B cell (primary cell): ENCODE measurements at regions not wholly inside any gene's neighbourhood (a gene's known extent, or its start where the extent isn't known, plus 50 kb on each side); places are given as distances from the start of the nearest gene placed in this dataset.

Experiments
- ATAC-seq: fragments of 200-7000 bp; cut with Tn5 transposase; one replicate; pipeline ENCODE4 v1.10.0; 2021; ENCODE audit warnings: low read depth, mild to moderate bottlenecking, moderate number of reproducible peaks, moderate library complexity
- CTCF ChIA-PET: fragments of 350-600 bp; sonication (Branson Sonifier 250); formaldehyde crosslinking; loops from one replicate; lab custom pipeline; 2021; ENCODE audit warnings: antibody characterized with exemption, inconsistent platforms; lab: Charles Lee
- POLR2A ChIA-PET: fragments of 350-600 bp; sonication (Branson Sonifier 250); formaldehyde crosslinking; loops from one replicate; lab custom pipeline; 2021; ENCODE audit warnings: antibody characterized with exemption; lab: Charles Lee
- DNase-seq: peaks from one replicate; pipeline ENCODE4 v3.0.0; 2013
- H2AFZ ChIP-seq: 2 replicates; pipeline ENCODE4 v1.6.1; 2012; ENCODE audit warnings: mild to moderate bottlenecking, low read depth, low read length; ENCODE audit not compliant: insufficient read depth, poor library complexity, severe bottlenecking
- H3K27ac ChIP-seq, 2 donors: 1 replicate in 1 of 2; 2 replicates in 1 of 2; pipeline ENCODE4 v1.5.1; 2012 to 2013; ENCODE audit warnings: low read length in 2 of 2, mild to moderate bottlenecking in 2 of 2, moderate library complexity in 1 of 2
- H3K27me3 ChIP-seq, 4 experiments: fragments of 200-600 bp in 1 of 4; sonication (generic) in 1 of 4; replicated peaks in 1 of 4; 1 replicate in 2 of 4; 2 replicates in 2 of 4; pipeline versions ENCODE4 v1.6.1 to v1.7.0; 2013 to 2016; ENCODE audit warnings: low read length in 3 of 4, mild to moderate bottlenecking in 2 of 4, mixed read lengths in 1 of 4, moderate library complexity in 1 of 4; ENCODE audit not compliant: insufficient read depth in 4 of 4, control insufficient read depth in 3 of 4; ENCODE audit errors: control extremely low read depth in 1 of 4
- H3K36me3 ChIP-seq, 2 experiments: replicated peaks in 1 of 2; 1 replicate in 1 of 2; 2 replicates in 1 of 2; pipeline versions ENCODE4 v1.6.1 to v1.7.1; 2013; ENCODE audit warnings: low read length in 1 of 2; ENCODE audit not compliant: insufficient read depth in 2 of 2, control insufficient read depth in 1 of 2; ENCODE audit errors: control extremely low read depth in 1 of 2, extremely low read depth in 1 of 2
- H3K4me1 ChIP-seq, 2 donors: fragments of 200-600 bp in 1 of 2; sonication (generic) in 1 of 2; 1 replicate in 1 of 2; 2 replicates in 1 of 2; pipeline versions ENCODE4 v1.5.1 to v1.6.1; 2013 to 2017; ENCODE audit warnings: low read length in 2 of 2; ENCODE audit not compliant: control insufficient read depth in 2 of 2, insufficient read depth in 2 of 2
- H3K4me2 ChIP-seq: replicated peaks from 2 replicates; pipeline ENCODE3; 2012; ENCODE audit warnings: mild to moderate bottlenecking, low read depth, low read length; ENCODE audit not compliant: poor library complexity, severe bottlenecking
- H3K4me3 ChIP-seq, 5 experiments: fragments of 200-600 bp in 1 of 5; sonication (generic) in 1 of 5; 1 replicate in 3 of 5; 2 replicates in 2 of 5; pipeline versions ENCODE4 v1.5.1 to v1.7.0; 2011 to 2016; ENCODE audit warnings: low read length in 4 of 5, mild to moderate bottlenecking in 4 of 5, low read depth in 2 of 5, control low read depth in 1 of 5, moderate library complexity in 1 of 5; ENCODE audit not compliant: insufficient read depth in 1 of 5; ENCODE audit errors: control extremely low read depth in 1 of 5, extremely low read depth in 1 of 5
- H3K79me2 ChIP-seq: fragments of 200-600 bp; sonication (generic); one replicate; pipeline ENCODE4 v1.6.0; 2016; ENCODE audit warnings: low read length; ENCODE audit not compliant: control insufficient read depth, insufficient read depth
- H3K9ac ChIP-seq: fragments of 200-600 bp; sonication (generic); 2 replicates; pipeline ENCODE4 v1.6.1; 2017; ENCODE audit warnings: mild to moderate bottlenecking, low read length, moderate library complexity
- H3K9me3 ChIP-seq, 3 donors: one replicate each; pipeline versions ENCODE4 v1.6.1 to v1.7.1; 2013; ENCODE audit warnings: low read length in 2 of 3; ENCODE audit not compliant: control insufficient read depth in 2 of 3, insufficient read depth in 1 of 3; ENCODE audit errors: control extremely low read depth in 1 of 3
- H4K20me1 ChIP-seq: 2 replicates; pipeline ENCODE4 v1.6.0; 2012; ENCODE audit warnings: mild to moderate bottlenecking, low read length; ENCODE audit not compliant: insufficient read depth, control insufficient read depth, poor library complexity, severe bottlenecking
- H3K27ac Mint-ChIP-seq: one replicate; pipeline ENCODE4 v1.8.0; 2021; ENCODE audit warnings: mixed read lengths
- H3K27me3 Mint-ChIP-seq: one replicate; pipeline ENCODE4 v1.8.0; 2021; ENCODE audit warnings: mixed read lengths
- H3K4me1 Mint-ChIP-seq: one replicate; pipeline ENCODE4 v1.8.0; 2021; ENCODE audit warnings: mixed read lengths
- H3K4me3 Mint-ChIP-seq: one replicate; pipeline ENCODE4 v1.8.0; 2021; ENCODE audit warnings: mixed read lengths
- H3K9me3 Mint-ChIP-seq: one replicate; pipeline ENCODE4 v1.8.0; 2022; ENCODE audit warnings: mixed read lengths; ENCODE audit not compliant: insufficient read depth
- CTCF ChIP-seq: fragments of 200-600 bp; IDR thresholded peaks from one replicate; pipeline ENCODE4 v1.8.0; 2022; ENCODE audit warnings: antibody characterized with exemption, mild to moderate bottlenecking
- EZH2 ChIP-seq: IDR thresholded peaks from 2 replicates; pipeline ENCODE4 v1.6.1; 2012; ENCODE audit warnings: borderline replicate concordance, low read depth, mild to moderate bottlenecking, moderate library complexity, low read length; ENCODE audit not compliant: insufficient read depth, poor library complexity, severe bottlenecking
- WGBS: methylation state at CpG from one replicate; pipeline ENCODE4 v1.1.5; 2013; ENCODE audit warnings: missing lambda C conversion rate; ENCODE audit not compliant: insufficient coverage; 5-methylcytosine and 5-hydroxymethylcytosine counted together
- intact Hi-C: fragments of 100-400 bp; cut with micrococcal nuclease; formaldehyde crosslinking; loops from one replicate; pipeline ENCODE4 v1.10.0; 2022

- ChIA-PET CTCF (no interaction called here), POLR2A (no interaction called here)
- no peaks in the 10 kb centered on the region for H3K27me3 ChIP-seq
- Mint-ChIP-seq H3K9me3 (peaks cover 2% of the 10 kb centered on the region), H3K4me3 (no peak overlapping the region), H3K27me3 (no peaks in the 10 kb centered on the region), H3K27ac (no peak overlapping the region), H3K4me1 (no peaks in the 10 kb centered on the region)
- TF ChIP-seq EZH2, result no peak
- no peak for TF ChIP-seq CTCF
- H4K20me1 ChIP-seq, result no peaks in the 10 kb centered on the region
- no peaks in the 10 kb centered on the region for H3K4me1 ChIP-seq
- H3K79me2 ChIP-seq, result no peaks in the 10 kb centered on the region
- no peaks in the 10 kb centered on the region for H3K9me3 ChIP-seq
- H3K9ac ChIP-seq, result no peak overlapping the region
- DNase-seq (no peak), ATAC-seq (no peak)
- H3K27ac ChIP-seq, result no peak overlapping the region
- intact Hi-C loops, result no loop called here
- no peak overlapping the region for H3K4me3 ChIP-seq
- H3K36me3 ChIP-seq, result no peaks in the 10 kb centered on the region
- 100% methylated on average over 1 of the region's 4 CpGs for WGBS
- no peak overlapping the region for H2AFZ ChIP-seq
- no peak overlapping the region for H3K4me2 ChIP-seq
These were observed 822.8 kb upstream of the C9orf72 start for GRCh38 chr9:28396058-28396457.

GRCh38 chr9:28407351-28407750 is 834.1 kb upstream of the C9orf72 start:
- H3K27ac ChIP-seq, result no peak overlapping the region
- H3K27ac Mint-ChIP-seq, result no peak overlapping the region
- DNase-seq (no peak), ATAC-seq (no peak)
- no peak overlapping the region for H2AFZ ChIP-seq
- intact Hi-C loops, result no loop called here
- H3K36me3 ChIP-seq, result no peaks in the 10 kb centered on the region
- no peaks in the 10 kb centered on the region for H3K27me3 Mint-ChIP-seq
- no peaks in the 10 kb centered on the region for H3K4me1 ChIP-seq
- no peaks in the 10 kb centered on the region for H4K20me1 ChIP-seq
- no peaks in the 10 kb centered on the region for H3K27me3 ChIP-seq
- H3K4me1 Mint-ChIP-seq, result no peaks in the 10 kb centered on the region
- TF ChIP-seq EZH2 (no peak), CTCF (no peak)
- CTCF ChIA-PET, result no interaction called here
- H3K4me2 ChIP-seq, result no peak overlapping the region
- no peak overlapping the region for H3K4me3 Mint-ChIP-seq
- POLR2A ChIA-PET, result no interaction called here
- no CpG with 5 or more reads among the region's 3 CpGs for WGBS
- H3K9me3 ChIP-seq, result no peaks in the 10 kb centered on the region
- no peak overlapping the region for H3K9ac ChIP-seq
- no peak overlapping the region for H3K4me3 ChIP-seq
- no peaks in the 10 kb centered on the region for H3K9me3 Mint-ChIP-seq
- H3K79me2 ChIP-seq, result no peaks in the 10 kb centered on the region
